Thymus (tissue), 11 donors: ENCODE measurements at regions not wholly inside any gene's neighbourhood (a gene's known extent, or its start where the extent isn't known, plus 50 kb on each side); places are given as distances from the start of the nearest gene placed in this dataset.

Source experiments
- DNase-seq, 9 donors: peaks; one replicate each; pipeline ENCODE4 v3.0.0-alpha.2; 2013; ENCODE audit warnings: low spot score in 9 of 9, low read depth in 6 of 9, missing footprints in 1 of 9
- H3K27ac ChIP-seq, 2 donors: one replicate each; pipeline ENCODE4 v1.5.1; 2013; ENCODE audit warnings: control low read depth in 1 of 2, low read depth in 1 of 2, low read length in 1 of 2, mild to moderate bottlenecking in 1 of 2, moderate library complexity in 1 of 2
- H3K27me3 ChIP-seq, 2 donors: one replicate each; pipeline ENCODE4 v1.5.1; 2013; ENCODE audit warnings: low read length in 1 of 2; ENCODE audit not compliant: control insufficient read depth in 2 of 2, insufficient read depth in 1 of 2
- H3K36me3 ChIP-seq, 2 donors: one replicate each; pipeline ENCODE4 v1.5.1; 2013; ENCODE audit warnings: low read length in 1 of 2, mild to moderate bottlenecking in 1 of 2, moderate library complexity in 1 of 2; ENCODE audit not compliant: control insufficient read depth in 2 of 2, insufficient read depth in 2 of 2
- H3K4me1 ChIP-seq, 2 donors: one replicate each; pipeline ENCODE4 v1.5.1; 2013; ENCODE audit warnings: low read length in 2 of 2; ENCODE audit not compliant: control insufficient read depth in 2 of 2, insufficient read depth in 2 of 2
- H3K4me3 ChIP-seq, 2 donors: one replicate each; pipeline ENCODE4 v1.5.1; 2013; ENCODE audit warnings: low read length in 2 of 2, control low read depth in 1 of 2, mild to moderate bottlenecking in 1 of 2
- H3K9me3 ChIP-seq, 2 donors: one replicate each; pipeline ENCODE4 v1.5.1; 2013; ENCODE audit warnings: low read length in 1 of 2, mild to moderate bottlenecking in 1 of 2; ENCODE audit not compliant: control insufficient read depth in 2 of 2, insufficient read depth in 1 of 2
- WGBS: extraction: QIAGEN DNeasy Blood & Tissue Kit; methylation state at CpG from one replicate; pipeline ENCODE4 v1.1.7; 2013; 5-methylcytosine and 5-hydroxymethylcytosine counted together
- donor health status: healthy.

DNA sequence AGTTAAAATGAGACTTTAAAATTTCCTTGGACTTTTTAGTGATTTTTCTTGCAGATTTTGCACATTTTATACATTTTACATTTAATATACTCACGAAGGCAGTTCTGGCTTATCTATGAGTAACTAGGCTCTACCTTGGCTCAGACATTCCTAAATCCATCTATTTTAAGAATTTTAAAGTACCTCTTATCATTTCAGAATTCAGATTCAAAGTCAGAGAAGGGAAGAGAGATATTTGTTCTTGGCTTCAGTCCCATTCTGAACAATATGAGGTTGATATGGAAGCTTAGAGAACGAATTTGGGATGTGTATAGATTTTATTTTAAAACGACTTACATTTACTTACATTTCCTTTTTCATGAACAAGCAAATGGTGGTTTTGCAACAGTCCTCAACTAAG is 230.2 kb downstream of the LMO4 start:
- no peaks in the 10 kb centered on the region for H3K27me3 ChIP-seq
- WGBS: 92% methylated on average over 3 of the region's 3 CpGs
- H3K4me3 ChIP-seq: no peak overlapping the region
- no peaks in the 10 kb centered on the region for H3K4me1 ChIP-seq
- no peak for DNase-seq
- H3K36me3 ChIP-seq: no peaks in the 10 kb centered on the region
- no peak overlapping the region for H3K27ac ChIP-seq
- no peaks in the 10 kb centered on the region for H3K9me3 ChIP-seq

- Histone ChIP-seq H3K4me3 (no peak overlapping the region), H3K4me1 (no peaks in the 10 kb centered on the region), H3K27me3 (no peaks in the 10 kb centered on the region), H3K27ac (no peak overlapping the region), H3K9me3 (no peaks in the 10 kb centered on the region), H3K36me3 (no peaks in the 10 kb centered on the region)
- 96% methylated on average over 3 of the region's 3 CpGs for WGBS
- DNase-seq: no peak
These were observed 231.5 kb downstream of the LMO4 start for GRCh38 chr1:87560137-87560536.

GRCh38 chr1:87560601-87561360 is 232.1 kb downstream of the LMO4 start:
- H3K4me1 ChIP-seq: no peaks in the 10 kb centered on the region
- no peak for DNase-seq
- no peaks in the 10 kb centered on the region for H3K9me3 ChIP-seq
- no peak overlapping the region for H3K4me3 ChIP-seq
- H3K27ac ChIP-seq: no peak overlapping the region
- 95% methylated on average over 3 of the region's 3 CpGs for WGBS
- no peaks in the 10 kb centered on the region for H3K27me3 ChIP-seq
- no peaks in the 10 kb centered on the region for H3K36me3 ChIP-seq

DNA sequence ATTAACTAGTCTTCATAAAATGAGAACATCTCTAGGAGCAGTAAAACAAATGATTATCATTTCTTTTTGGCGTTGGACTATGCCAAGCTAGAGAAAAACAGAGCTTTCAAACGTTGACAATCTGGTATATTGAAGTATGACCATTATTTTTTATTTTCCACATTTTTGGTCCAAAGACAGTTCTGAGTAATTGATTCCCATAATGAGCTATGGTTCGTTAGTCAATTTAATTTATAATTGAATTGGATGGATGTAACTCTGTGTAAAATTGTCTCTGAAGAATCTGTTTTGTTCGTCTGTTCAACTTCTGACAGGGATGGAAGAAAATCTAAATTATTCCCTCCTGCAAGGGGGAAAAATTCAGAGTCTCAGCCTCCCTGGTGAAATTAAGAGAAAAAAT is 234.5 kb downstream of the LMO4 start:
- 97% methylated on average over 4 of the region's 4 CpGs for WGBS
- Histone ChIP-seq H3K27ac (no peak overlapping the region), H3K9me3 (no peaks in the 10 kb centered on the region), H3K27me3 (no peaks in the 10 kb centered on the region), H3K4me1 (no peaks in the 10 kb centered on the region), H3K4me3 (no peak overlapping the region), H3K36me3 (no peaks in the 10 kb centered on the region)
- DNase-seq: no peak

DNA sequence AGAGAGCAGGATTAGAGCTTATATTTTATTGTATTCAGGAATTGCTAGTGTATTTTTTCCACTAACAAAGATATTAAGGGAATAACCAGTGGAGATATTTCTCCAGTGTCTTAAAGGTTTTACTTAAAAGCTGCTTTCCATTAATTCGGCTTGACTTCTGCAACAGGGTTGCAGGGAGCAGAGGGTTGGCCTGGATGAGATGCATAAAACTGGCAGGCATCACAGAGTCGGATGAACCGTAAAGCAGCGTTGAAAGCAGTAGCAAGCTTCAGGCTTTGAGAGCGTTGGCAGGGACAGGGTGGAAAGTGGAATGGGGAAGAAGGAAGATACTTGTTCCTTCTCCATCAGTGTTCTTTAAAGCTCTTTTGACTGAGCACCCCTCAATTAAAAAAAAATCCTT is 237.2 kb downstream of the LMO4 start:
- H3K4me3 ChIP-seq: no peak overlapping the region
- no peaks in the 10 kb centered on the region for H3K4me1 ChIP-seq
- H3K27ac ChIP-seq: no peak overlapping the region
- no peaks in the 10 kb centered on the region for H3K27me3 ChIP-seq
- no peak for DNase-seq
- H3K36me3 ChIP-seq: no peaks in the 10 kb centered on the region
- H3K9me3 ChIP-seq: no peaks in the 10 kb centered on the region
- 93% methylated on average over 5 of the region's 5 CpGs for WGBS

GRCh38 chr1:87568005-87568404 is 239.3 kb downstream of the LMO4 start:
- no peak overlapping the region for H3K27ac ChIP-seq
- no peaks in the 10 kb centered on the region for H3K9me3 ChIP-seq
- 95% methylated on average over 4 of the region's 4 CpGs for WGBS
- no peak for DNase-seq
- no peaks in the 10 kb centered on the region for H3K4me1 ChIP-seq
- no peak overlapping the region for H3K4me3 ChIP-seq
- no peaks in the 10 kb centered on the region for H3K27me3 ChIP-seq
- no peaks in the 10 kb centered on the region for H3K36me3 ChIP-seq

DNA sequence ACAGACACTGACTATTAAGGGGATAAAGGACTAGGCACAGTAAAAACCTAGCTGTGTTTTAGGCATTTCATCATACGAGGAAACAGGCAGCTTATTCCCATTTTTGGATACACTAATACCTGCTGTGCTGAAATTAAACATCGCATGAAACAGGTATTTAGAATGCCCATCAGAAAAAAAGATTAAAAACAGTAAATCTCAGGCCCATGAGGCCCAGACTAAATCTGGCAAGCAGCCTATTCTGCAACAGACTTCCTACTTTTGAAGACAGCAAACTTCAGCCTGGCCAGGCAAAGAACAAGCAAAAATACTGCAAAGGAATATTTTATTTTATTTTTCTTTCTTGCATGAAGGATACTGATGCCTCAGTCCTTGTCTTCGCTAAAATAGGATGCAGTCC is 240.2 kb downstream of the LMO4 start:
- Histone ChIP-seq H3K4me1 (no peaks in the 10 kb centered on the region), H3K27me3 (no peaks in the 10 kb centered on the region), H3K9me3 (no peaks in the 10 kb centered on the region), H3K27ac (no peak overlapping the region), H3K36me3 (no peaks in the 10 kb centered on the region), H3K4me3 (no peak overlapping the region)
- WGBS: 79% methylated on average over 3 of the region's 3 CpGs
- no peak for DNase-seq

DNA sequence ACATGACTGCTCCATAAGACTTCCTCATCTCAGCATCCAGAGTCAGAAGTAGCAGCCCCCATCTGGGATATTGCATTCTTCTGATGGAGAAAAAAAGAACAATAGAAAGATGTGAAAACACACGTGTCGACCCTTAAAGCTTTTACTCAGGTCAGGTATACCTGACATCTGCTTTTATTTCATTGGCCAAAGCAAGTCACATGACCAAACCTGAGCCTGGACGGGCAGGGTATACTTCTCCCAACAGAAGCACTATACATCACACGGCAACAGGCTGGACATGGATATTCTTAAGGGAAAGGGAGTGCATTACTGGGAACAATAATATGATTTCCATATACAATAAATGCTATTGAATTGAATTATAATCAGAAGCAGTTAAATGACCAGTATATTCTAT is 243.3 kb downstream of the LMO4 start:
- H3K9me3 ChIP-seq: no peaks in the 10 kb centered on the region
- no peak for DNase-seq
- no peaks in the 10 kb centered on the region for H3K27me3 ChIP-seq
- no peak overlapping the region for H3K4me3 ChIP-seq
- no peaks in the 10 kb centered on the region for H3K4me1 ChIP-seq
- H3K27ac ChIP-seq: no peak overlapping the region
- WGBS: 96% methylated on average over 4 of the region's 4 CpGs
- no peaks in the 10 kb centered on the region for H3K36me3 ChIP-seq

DNA sequence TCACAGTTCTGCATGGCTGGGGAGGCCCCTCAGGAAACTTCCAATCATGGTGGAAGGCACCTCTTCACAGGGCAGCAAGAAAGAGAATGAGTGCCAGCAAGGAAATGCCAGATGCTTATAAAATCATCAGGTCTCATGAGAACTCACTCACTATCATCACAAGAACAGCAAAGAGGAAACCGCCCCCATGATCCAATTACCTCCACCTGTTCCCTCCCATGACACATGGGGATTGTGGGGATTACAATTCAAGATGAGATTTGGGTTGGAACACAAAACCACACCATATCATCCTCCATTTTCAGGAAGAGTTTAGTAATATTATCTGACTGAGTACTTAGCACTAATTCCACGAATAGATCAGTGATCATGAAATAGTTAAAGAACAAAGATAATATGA is 244.2 kb downstream of the LMO4 start:
- H3K4me3 ChIP-seq: no peak overlapping the region
- H3K27me3 ChIP-seq: no peaks in the 10 kb centered on the region
- DNase-seq: no peak
- no peaks in the 10 kb centered on the region for H3K4me1 ChIP-seq
- H3K36me3 ChIP-seq: no peaks in the 10 kb centered on the region
- H3K27ac ChIP-seq: no peak overlapping the region
- H3K9me3 ChIP-seq: no peaks in the 10 kb centered on the region
- WGBS: 96% methylated on average over 2 of the region's 2 CpGs
